ENCODE measurements at regions not wholly inside any gene's neighbourhood (a gene's known extent, or its start where the extent isn't known, plus 50 kb on each side); places are given as distances from the start of the nearest gene placed in this dataset.
"Not testable (repeated sequence)": the region's sequence is repeated elsewhere in the genome, so short reads cannot be mapped to it uniquely, and the experiment has no call there.

DNA sequence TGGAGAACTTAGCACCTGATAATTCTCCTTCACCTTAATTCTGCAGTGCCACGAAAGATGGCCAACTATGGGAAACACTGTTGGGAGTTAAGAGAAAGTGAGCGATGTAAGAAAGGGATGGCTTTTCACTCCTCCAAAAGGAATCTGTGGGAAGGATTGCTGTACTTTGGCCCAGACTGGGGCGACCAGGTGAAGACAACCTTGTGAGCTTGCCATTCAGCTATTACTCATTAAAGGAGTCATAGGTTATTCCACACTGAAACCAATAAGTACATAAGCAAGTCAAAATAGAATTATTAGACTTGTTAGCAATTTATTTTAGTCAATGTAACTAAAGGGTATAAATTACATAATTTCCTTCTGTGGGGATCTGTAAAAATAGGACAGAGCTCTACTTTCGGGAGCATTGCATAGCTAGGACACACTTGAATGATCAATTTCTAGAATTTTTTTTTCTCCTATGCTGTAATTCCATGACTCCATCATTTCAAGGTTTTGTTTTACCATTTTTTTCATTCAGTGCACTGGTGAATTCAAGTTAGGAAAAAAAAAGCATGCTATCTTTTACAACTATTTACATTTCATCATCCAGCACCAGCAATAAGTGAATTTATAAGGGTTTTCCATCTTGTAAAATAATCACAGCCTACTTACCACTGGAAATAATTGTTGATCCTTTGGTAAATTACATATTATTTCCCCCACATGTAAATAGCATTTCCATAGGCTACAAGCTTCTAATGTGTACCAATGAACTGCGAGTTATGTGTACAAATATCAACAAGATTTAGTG, 231.7 kb downstream of the SIM1 start:
- no peak for TF ChIP-seq JUND (IDR thresholded peaks at IDR 0.05; ENCODE audit: low read depth)
- in situ Hi-C loops (cut with HindIII; ENCODE audit: low pct_unique_long_range_greater_than_20kb, low sequenced_read_pairs) = no loop called here
- no peak for DNase-seq (ENCODE audit: low read depth in 1 of 2, low spot score in 1 of 2)

DNA sequence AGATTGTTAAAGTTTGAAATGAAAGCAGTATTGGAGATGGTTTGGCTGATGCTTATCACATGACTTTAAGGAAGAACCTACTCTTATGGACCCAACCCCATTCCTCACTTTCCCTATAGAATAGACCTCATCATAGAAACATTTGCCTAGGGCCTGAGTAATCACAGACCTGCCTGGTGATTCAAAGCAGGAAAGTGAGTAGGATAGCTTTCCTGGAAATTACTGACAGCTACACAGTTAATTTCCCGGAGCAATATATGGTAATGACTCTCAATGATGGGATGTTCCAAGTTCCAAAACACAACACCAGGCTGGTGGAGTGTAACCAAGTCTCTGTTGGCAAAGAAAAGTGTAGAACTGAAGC, 233.8 kb downstream of the SIM1 start:
- TF ChIP-seq JUND (IDR thresholded peaks at IDR 0.05; ENCODE audit: low read depth) = no peak
- in situ Hi-C loops (cut with HindIII; ENCODE audit: low pct_unique_long_range_greater_than_20kb, low sequenced_read_pairs) = no loop called here
- DNase-seq (ENCODE audit: low read depth in 1 of 2, low spot score in 1 of 2) = peak in 1 of 2 experiments; percentile 13

DNA sequence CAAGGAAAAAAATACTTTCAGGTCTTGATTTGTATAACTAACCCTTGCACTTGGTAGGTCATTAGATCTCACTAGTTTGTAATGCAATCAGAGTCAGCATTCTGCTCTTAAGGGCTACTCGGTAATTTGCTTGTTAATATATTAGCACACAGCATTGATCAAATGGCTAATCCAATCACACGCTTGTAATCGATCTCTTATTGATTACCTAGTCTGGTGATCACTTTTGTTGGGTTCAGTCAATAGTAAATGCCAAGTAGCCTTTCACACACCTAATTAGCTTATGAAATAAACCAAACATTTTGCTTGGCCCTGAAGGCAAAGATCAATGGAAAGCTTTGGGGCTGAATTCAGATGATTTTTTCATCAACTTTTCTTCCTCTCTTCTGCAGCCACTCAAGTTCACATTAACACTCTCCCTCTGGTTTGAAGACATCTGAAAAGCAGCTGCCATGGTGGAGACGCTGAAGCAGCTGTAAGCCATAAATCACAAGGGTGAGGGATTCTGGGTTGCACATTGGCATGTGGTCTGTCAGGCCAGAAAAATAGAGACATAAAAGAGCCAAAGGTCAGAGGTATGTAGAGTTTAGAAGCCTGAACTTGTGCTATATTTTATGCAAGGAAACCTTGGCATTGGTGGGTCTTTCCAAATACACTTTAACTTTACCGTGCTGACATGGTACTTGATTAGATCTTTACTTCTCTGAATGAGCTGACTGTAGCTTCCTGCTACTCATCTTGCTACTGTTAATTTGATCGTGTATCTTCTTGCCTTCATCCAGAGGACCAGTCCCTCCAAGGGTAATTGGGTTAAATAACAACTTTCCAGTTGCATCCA, 234.4 kb downstream of the SIM1 start:
- in situ Hi-C loops (cut with HindIII; ENCODE audit: low pct_unique_long_range_greater_than_20kb, low sequenced_read_pairs) = no loop called here
- no peak for DNase-seq (ENCODE audit: low read depth in 1 of 2, low spot score in 1 of 2)
- no peak for TF ChIP-seq JUND (IDR thresholded peaks at IDR 0.05; ENCODE audit: low read depth)

DNA sequence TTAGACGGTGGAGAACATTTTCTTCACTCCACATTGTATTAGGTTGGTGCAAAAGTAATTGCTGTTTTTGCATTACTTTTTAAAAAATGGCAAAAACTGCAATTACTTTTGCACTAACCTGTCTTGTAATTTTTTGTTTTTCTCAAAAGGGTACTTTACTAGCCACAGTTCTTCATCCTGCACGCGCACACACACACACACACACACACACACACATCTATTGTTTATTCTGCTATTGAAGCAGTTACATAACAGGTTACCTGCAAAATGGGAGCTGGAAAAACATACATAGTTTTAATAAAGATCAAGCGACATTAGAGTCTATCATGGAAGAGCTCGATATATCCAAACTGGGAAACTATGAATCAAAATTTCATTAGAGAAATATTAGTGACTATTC, 235.2 kb downstream of the SIM1 start:
- peak in 1 of 2 experiments; percentile 27 for DNase-seq (ENCODE audit: low read depth in 1 of 2, low spot score in 1 of 2)
- in situ Hi-C loops (cut with HindIII; ENCODE audit: low pct_unique_long_range_greater_than_20kb, low sequenced_read_pairs) = no loop called here
- no peak for TF ChIP-seq JUND (IDR thresholded peaks at IDR 0.05; ENCODE audit: low read depth)

DNA sequence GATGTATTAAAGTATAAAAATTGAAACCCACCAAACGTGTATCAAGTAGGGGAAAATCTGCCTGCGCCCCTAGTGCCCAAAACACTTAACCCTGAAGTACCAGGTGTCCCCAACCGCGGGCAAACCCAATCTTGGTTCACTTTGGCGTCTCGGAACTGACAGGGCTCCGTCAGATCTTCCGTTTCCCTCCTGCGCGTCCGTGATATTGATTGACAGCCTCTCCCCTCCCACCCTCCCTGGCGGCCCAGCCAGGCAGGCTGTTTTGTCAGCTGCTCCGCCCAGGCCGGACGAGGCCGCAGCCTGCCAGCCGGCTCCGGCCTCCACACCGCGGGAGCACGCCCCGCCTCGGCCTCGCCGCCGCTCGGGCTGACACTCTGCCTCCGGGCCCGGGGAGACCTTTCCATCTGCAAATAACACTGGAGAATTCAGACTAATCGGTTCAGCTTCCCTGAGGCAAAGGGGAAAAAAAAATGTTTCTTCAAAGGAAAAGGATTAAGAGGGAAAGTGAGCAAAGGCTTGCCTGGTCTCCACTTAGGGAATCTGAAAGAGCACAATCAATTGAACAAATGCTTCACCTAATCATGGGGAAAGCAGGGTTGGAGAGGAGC, 234.9 kb upstream of the MCHR2 start:
- DNase-seq (ENCODE audit: low read depth in 1 of 2, low spot score in 1 of 2) = peak; percentile 61 to 82
- in situ Hi-C loops (cut with HindIII; ENCODE audit: low pct_unique_long_range_greater_than_20kb, low sequenced_read_pairs) = no loop called here
- TF ChIP-seq JUND (IDR thresholded peaks at IDR 0.05; ENCODE audit: low read depth) = no peak

DNA sequence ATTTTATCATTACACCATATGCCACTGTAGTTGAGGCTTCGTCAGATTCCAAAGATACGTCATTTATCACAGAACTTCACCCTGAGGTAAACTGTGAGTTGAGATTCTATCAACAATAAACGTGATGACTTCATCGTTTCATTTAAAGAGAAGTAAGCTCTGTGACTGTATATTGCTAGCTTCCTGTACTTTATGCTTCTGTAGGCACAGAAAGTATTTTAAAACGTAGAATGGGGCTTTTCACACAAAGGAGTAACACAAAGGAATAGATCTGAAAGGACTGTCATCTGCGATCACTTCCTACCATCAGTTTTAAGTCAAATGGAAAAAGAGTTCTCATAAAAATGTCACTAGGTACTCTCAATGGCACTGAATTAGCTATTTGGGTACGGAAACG, 234.4 kb upstream of the MCHR2 start:
- no peak for DNase-seq (ENCODE audit: low read depth in 1 of 2, low spot score in 1 of 2)
- in situ Hi-C loops (cut with HindIII; ENCODE audit: low pct_unique_long_range_greater_than_20kb, low sequenced_read_pairs) = no loop called here
- TF ChIP-seq JUND (IDR thresholded peaks at IDR 0.05; ENCODE audit: low read depth) = no peak

DNA sequence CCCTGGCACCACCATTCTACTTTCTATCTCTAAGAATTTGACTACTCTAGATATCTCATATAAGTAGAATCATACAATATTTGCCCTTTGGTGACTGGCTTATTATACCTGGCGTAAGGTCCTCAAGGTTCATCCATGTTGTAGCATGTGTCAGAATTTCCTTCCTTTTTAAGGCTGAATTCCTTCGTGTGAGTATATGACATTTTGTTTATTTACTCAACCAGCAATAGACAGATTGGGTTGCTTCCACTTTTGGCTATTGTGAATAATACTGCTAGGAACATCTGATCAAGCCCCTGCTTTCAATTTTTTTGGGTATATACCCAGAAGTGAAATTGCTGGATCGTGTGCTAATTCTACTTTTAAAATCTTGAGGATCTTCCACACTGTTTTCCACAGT, 232.8 kb upstream of the MCHR2 start:
- TF ChIP-seq JUND (IDR thresholded peaks at IDR 0.05; ENCODE audit: low read depth) = no peak
- DNase-seq (ENCODE audit: low read depth in 1 of 2, low spot score in 1 of 2) = no peak
- in situ Hi-C loops (cut with HindIII; ENCODE audit: low pct_unique_long_range_greater_than_20kb, low sequenced_read_pairs) = no loop called here

DNA sequence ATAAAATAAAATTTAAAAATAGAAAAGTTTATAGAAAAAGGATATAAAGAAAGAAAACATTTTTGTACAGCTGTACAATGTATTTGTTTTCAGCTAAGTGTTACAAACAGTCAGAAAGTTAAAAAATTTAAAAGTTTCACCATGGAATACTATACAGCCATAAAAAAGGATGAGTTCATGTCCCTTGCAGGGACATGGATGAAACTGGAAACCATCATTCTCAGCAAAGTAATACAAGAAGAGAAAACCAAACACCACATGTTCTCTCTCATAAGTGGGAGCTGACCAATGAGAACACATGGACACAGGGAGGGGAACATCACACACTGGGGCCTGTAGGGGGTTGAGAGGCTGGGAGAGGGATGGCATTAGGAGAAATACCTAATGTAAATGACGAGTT, 229.9 kb upstream of the MCHR2 start:
- in situ Hi-C loops (cut with HindIII; ENCODE audit: low pct_unique_long_range_greater_than_20kb, low sequenced_read_pairs) = not testable (repeated sequence)

DNA sequence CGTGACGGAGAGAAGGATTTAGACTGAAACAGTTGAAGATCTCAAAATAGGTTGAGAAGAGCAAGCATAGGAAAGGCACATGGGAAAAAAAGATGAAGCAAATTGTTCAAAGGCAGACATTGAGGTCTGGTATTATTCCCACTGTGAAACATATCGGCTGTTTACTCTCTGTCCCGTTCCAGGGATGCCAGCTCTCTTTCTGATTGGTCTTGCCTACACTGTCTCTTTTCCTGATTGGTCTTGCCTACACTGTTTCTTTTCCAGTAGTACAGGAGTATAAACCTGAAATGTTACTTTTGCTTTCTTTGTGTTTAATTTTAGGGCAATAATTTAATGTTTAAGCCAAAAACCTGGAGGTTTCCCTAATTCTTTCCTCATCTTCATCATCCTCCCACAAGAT, 226.5 kb upstream of the MCHR2 start:
- no peak for DNase-seq (ENCODE audit: low read depth in 1 of 2, low spot score in 1 of 2)
- in situ Hi-C loops (cut with HindIII; ENCODE audit: low pct_unique_long_range_greater_than_20kb, low sequenced_read_pairs) = no loop called here
- no peak for TF ChIP-seq JUND (IDR thresholded peaks at IDR 0.05; ENCODE audit: low read depth)

More for the DNA sequence above, 229.9 kb upstream of the MCHR2 start:
- not testable (repeated sequence) for DNase-seq (ENCODE audit: low read depth in 1 of 2, low spot score in 1 of 2)

DNA sequence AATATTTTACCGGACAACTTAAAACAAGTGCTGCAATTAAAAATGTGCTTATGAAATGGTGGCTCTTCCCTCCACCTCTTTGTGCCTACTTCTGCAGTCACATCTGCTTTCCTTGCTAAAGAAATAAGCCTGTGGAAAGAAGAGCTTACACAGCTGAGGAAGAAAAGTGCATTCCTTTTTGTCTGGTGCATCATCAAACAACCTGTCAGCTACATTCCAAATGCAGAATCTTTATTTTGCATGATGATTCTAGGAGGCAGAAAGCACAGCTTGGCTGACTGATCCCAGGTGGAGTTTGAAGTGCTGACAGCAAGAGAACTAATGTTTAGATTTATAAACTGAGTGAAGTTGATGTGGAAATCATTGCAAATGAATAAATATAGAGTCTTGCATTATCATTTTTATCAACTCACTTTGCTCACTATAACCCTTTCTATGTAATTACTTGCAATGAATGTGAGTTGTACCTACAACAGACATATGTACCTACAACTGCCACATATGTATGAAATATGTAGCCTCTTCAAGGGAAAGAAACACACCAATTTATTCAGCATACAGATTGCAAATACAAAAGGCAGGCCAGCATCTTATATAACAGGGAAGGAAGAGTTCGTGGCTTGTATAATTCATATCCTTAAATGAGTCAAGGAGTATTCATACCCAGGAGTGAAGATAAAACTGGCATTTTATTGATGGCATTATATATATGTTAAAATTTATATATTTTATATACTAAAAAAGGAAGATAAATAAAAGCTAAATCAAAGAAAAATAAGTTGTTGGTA, 223.4 kb upstream of the MCHR2 start:
- TF ChIP-seq JUND (IDR thresholded peaks at IDR 0.05; ENCODE audit: low read depth) = no peak
- in situ Hi-C loops (cut with HindIII; ENCODE audit: low pct_unique_long_range_greater_than_20kb, low sequenced_read_pairs) = no loop called here
- no peak for DNase-seq (ENCODE audit: low read depth in 1 of 2, low spot score in 1 of 2)

DNA sequence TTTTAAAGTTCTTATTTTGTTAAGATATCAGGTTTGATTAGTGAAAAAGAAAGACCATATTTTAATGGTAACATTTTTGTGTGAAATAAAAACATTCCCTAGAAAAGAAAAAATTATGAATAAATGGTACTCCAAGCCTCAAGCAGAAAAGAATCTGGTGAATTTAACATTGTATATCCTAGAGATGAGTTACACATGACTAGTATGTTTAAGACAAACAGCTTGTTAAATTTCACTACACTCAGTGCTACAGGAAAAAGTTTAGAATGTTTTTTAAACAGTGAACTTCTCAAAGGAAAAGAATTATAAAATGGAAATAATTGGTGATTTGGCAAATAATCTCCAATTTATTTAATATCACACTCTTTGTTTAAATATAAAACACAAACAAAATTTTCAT, 222.7 kb upstream of the MCHR2 start:
- TF ChIP-seq JUND (IDR thresholded peaks at IDR 0.05; ENCODE audit: low read depth) = no peak
- in situ Hi-C loops (cut with HindIII; ENCODE audit: low pct_unique_long_range_greater_than_20kb, low sequenced_read_pairs) = no loop called here
- DNase-seq (ENCODE audit: low read depth in 1 of 2, low spot score in 1 of 2) = no peak

DNA sequence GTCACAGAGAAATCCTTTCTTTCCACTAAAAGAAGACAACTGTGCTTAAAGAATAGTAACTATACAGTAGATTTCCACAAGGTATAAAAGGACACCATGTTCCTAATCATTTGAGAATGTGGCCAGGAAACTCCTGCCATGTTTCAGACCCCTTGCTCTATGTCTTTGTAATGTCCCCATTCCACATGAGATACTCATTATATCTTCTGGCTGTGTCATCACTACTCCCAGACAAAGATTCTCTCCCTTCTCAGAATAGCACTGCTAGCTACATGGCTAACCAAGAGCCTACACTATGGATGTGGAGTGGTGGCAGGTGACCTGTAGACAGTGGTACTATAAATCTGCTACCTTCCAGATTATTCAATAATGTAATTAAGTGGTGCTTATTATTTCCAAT, 218.1 kb upstream of the MCHR2 start:
- no peak for DNase-seq (ENCODE audit: low read depth in 1 of 2, low spot score in 1 of 2)
- no peak for TF ChIP-seq JUND (IDR thresholded peaks at IDR 0.05; ENCODE audit: low read depth)
- in situ Hi-C loops (cut with HindIII; ENCODE audit: low pct_unique_long_range_greater_than_20kb, low sequenced_read_pairs) = no loop called here

All from T47D (cell line).